Osteoblast (primary cell): ENCODE measurements at regions not wholly inside any gene's neighbourhood (a gene's known extent, or its start where the extent isn't known, plus 50 kb on each side); places are given as distances from the start of the nearest gene placed in this dataset.

Experiments used
- DNase-seq: peaks from one replicate; pipeline ENCODE4 v3.0.0; 2011; ENCODE audit warnings: low spot score, mixed read lengths; ENCODE audit not compliant: insufficient read length; ENCODE audit errors: missing footprints
- H2AFZ ChIP-seq: 2 replicates; pipeline ENCODE4 v1.6.0; 2011; ENCODE audit warnings: mild to moderate bottlenecking, low read length
- H3K27ac ChIP-seq: 2 replicates; pipeline ENCODE4 v1.5.1; 2011; ENCODE audit warnings: mild to moderate bottlenecking, low read depth, low read length, moderate library complexity
- H3K27me3 ChIP-seq: 2 replicates; pipeline ENCODE4 v1.6.0; 2012; ENCODE audit warnings: mild to moderate bottlenecking, control low read depth, inconsistent platforms, low read length, moderate library complexity; ENCODE audit not compliant: insufficient read depth
- H3K36me3 ChIP-seq: 2 replicates; pipeline ENCODE4 v1.5.1; 2011; ENCODE audit warnings: mild to moderate bottlenecking, low read length, control low read depth, moderate library complexity; ENCODE audit not compliant: insufficient read depth
- H3K4me1 ChIP-seq: 2 replicates; pipeline ENCODE4 v1.5.1; 2011; ENCODE audit warnings: mild to moderate bottlenecking, low read length, control low read depth, moderate library complexity; ENCODE audit not compliant: insufficient read depth
- H3K4me2 ChIP-seq: 2 replicates; pipeline ENCODE4 v1.6.0; 2011; ENCODE audit warnings: mild to moderate bottlenecking, low read length; ENCODE audit not compliant: insufficient read depth
- H3K4me3 ChIP-seq: fragments of 200-600 bp; sonication (generic); 3 replicates; pipeline ENCODE4 v1.5.1; 2012; ENCODE audit warnings: mild to moderate bottlenecking, low read length, inconsistent platforms; ENCODE audit not compliant: insufficient read depth
- H3K79me2 ChIP-seq: 2 replicates; pipeline ENCODE4 v1.6.0; 2012; ENCODE audit warnings: mild to moderate bottlenecking, low read length, control low read depth, inconsistent platforms; ENCODE audit not compliant: insufficient read depth
- H3K9me3 ChIP-seq: 2 replicates; pipeline ENCODE4 v1.5.1; 2011; ENCODE audit warnings: low read depth, low read length, control low read depth
- H4K20me1 ChIP-seq: 2 replicates; pipeline ENCODE4 v1.6.0; 2012; ENCODE audit warnings: mild to moderate bottlenecking, low read length, control low read depth; ENCODE audit not compliant: insufficient read depth
- TF ChIP-seq, protein P1 (sequence below): IDR thresholded peaks from 2 replicates; pipeline ENCODE4 v1.5.1; 2011; ENCODE audit warnings: mild to moderate bottlenecking, low read depth, low read length, moderate library complexity; ENCODE audit errors: extremely low read depth

DNA sequence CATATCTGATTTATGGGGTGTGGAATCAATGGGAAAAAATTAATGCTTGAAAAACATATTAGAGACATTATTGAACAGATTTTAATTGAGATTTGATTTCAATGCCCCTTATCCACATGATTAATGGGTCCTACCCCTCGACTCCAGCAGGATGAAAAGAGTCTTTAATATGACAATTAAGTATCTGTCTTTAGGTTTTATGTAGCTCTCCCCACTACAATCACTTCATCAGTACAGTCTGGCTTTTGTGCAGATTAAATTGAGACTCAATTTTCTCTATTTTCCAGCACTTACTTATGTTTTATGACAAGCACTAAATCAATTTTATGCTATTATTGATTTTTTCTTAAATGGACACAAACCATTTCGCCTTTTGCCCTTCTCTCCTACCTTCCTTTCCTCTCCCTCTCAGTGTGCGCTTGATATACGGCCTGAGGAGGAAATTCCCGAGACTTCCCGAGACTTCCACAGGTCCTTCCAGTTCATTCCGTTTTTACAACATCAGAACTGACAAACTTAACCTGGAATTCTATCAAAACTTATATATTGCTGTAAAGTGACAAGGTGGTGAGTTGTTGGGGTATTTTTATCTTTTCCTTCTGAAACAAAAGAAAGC lies 555.1 kb upstream of the SALL3 start:
- DNase-seq = no peak
- H3K27ac ChIP-seq = no peak overlapping the region
- no peaks in the 10 kb centered on the region for H3K27me3 ChIP-seq
- TF ChIP-seq, protein P1, sequence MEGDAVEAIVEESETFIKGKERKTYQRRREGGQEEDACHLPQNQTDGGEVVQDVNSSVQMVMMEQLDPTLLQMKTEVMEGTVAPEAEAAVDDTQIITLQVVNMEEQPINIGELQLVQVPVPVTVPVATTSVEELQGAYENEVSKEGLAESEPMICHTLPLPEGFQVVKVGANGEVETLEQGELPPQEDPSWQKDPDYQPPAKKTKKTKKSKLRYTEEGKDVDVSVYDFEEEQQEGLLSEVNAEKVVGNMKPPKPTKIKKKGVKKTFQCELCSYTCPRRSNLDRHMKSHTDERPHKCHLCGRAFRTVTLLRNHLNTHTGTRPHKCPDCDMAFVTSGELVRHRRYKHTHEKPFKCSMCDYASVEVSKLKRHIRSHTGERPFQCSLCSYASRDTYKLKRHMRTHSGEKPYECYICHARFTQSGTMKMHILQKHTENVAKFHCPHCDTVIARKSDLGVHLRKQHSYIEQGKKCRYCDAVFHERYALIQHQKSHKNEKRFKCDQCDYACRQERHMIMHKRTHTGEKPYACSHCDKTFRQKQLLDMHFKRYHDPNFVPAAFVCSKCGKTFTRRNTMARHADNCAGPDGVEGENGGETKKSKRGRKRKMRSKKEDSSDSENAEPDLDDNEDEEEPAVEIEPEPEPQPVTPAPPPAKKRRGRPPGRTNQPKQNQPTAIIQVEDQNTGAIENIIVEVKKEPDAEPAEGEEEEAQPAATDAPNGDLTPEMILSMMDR = no peak
- no peaks in the 10 kb centered on the region for H4K20me1 ChIP-seq
- H3K79me2 ChIP-seq = no peaks in the 10 kb centered on the region
- no peak overlapping the region for H3K4me2 ChIP-seq
- H3K4me3 ChIP-seq = no peak overlapping the region
- H2AFZ ChIP-seq = no peak overlapping the region
- H3K9me3 ChIP-seq = no peaks in the 10 kb centered on the region
- H3K4me1 ChIP-seq = no peaks in the 10 kb centered on the region
- no peaks in the 10 kb centered on the region for H3K36me3 ChIP-seq

DNA sequence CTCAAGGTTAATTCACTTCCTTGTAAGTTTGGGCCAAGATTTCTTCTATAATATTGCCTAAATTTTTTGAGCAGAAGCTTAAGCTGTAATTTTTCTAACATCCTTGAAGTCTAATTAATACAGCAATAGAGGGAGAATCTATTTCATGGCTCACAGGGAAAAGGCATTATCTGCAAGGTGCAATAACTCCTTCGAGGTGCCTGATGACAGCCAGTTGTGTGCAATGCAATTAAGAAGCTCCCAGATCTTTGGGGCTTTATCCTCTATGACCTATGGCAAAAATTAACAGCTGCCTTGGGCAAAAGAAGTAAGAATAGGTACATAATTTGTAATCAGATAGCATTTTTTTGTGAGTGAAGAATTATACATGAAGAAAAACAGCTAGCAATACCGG lies 554.6 kb upstream of the SALL3 start:
- Histone ChIP-seq H4K20me1 (no peaks in the 10 kb centered on the region), H2AFZ (no peak overlapping the region), H3K27me3 (no peaks in the 10 kb centered on the region), H3K36me3 (no peaks in the 10 kb centered on the region), H3K4me1 (no peaks in the 10 kb centered on the region), H3K9me3 (no peaks in the 10 kb centered on the region), H3K4me3 (no peak overlapping the region), H3K4me2 (no peak overlapping the region), H3K79me2 (no peaks in the 10 kb centered on the region), H3K27ac (no peak overlapping the region)
- TF ChIP-seq, protein P1 = no peak
- DNase-seq = no peak

DNA sequence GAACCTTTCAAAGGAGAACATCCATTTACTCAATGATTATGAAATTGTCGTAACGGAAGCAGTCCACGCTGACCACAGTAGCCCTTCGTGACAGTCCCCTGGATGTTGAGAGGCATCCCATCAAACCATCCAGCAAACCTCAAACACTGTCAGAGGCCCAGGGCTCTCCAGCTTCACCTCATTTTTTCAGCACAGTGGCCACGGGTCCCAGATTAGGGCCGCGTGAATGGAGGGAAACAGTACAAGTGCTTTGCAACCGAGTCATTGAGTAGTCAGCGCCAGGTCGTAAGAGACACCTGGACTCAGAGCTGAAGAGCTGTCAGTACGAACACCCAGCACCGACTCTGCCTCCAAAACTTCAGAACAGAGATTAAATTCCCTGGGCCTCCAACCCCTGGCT lies 552.5 kb upstream of the SALL3 start:
- Histone ChIP-seq H3K4me3 (no peak overlapping the region), H3K27ac (no peak overlapping the region), H2AFZ (no peak overlapping the region), H4K20me1 (no peaks in the 10 kb centered on the region), H3K4me1 (no peaks in the 10 kb centered on the region), H3K9me3 (no peaks in the 10 kb centered on the region), H3K36me3 (no peaks in the 10 kb centered on the region), H3K27me3 (no peaks in the 10 kb centered on the region), H3K79me2 (no peaks in the 10 kb centered on the region), H3K4me2 (no peak overlapping the region)
- TF ChIP-seq, protein P1 = no peak
- no peak for DNase-seq

DNA sequence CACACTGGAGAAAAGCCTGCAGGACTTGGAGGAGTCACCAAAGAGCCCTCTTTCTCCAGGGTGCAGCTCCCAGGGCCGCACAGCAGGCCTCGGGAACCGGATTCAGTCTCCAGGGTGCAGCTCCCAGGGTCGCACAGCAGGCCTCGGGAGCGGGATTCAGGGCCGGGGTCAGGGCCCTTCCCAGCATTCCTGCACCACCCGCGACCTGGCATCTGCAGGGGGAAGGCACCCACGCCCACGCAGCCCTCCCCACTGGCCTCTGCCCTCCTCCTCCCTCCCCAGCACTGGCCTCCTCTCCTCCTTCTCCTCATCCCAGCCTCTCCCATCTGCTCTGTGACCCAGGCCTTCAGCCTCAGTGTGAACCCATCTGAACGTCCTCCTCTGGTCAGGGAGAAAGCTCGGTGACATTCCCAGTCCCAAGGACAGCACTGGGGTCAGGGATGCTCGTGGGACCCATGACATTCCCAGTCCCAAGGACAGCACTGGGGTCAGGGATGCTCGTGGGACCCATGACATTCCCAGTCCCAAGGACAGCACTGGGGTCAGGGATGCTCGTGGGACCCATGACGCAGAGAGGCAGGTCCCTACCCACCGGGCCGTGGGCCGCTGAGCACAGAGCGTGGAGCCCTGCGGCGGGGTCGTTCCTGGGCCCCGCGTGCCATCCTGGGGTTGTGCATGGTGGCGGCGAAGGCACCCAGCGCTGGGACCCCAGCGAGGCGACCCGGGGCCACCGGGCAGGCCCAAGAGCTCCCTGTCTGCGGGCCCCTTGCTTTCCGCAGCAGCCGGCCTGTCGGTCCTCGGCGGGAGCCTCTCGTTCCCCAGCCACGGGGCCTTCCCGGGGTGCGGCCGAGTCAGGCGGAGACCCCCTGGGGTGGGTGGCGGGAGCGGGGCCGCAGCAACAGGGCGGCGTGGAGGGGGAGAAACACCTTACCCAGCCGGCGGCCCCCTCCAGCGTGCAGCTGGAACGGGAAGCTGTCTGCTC lies 550.2 kb upstream of the SALL3 start:
- H3K4me2 ChIP-seq = no peak overlapping the region
- H4K20me1 ChIP-seq = no peaks in the 10 kb centered on the region
- no peak overlapping the region for H2AFZ ChIP-seq
- no peaks in the 10 kb centered on the region for H3K79me2 ChIP-seq
- no peak for DNase-seq
- H3K4me1 ChIP-seq = no peaks in the 10 kb centered on the region
- H3K27me3 ChIP-seq = no peaks in the 10 kb centered on the region
- H3K4me3 ChIP-seq = no peak overlapping the region
- H3K36me3 ChIP-seq = no peaks in the 10 kb centered on the region
- H3K9me3 ChIP-seq = peaks cover 4% of the 10 kb centered on the region
- no peak overlapping the region for H3K27ac ChIP-seq
- TF ChIP-seq, protein P1 = no peak
